Medulla oblongata (tissue), 1 donor: ENCODE measurements at regions not wholly inside any gene's neighbourhood (a gene's known extent, or its start where the extent isn't known, plus 50 kb on each side); places are given as distances from the start of the nearest gene placed in this dataset.

ENCODE experiments used
- DNase-seq: peaks from one replicate; pipeline ENCODE4 v3.0.0-alpha.2; 2015; ENCODE audit errors: extremely low spot score

DNA sequence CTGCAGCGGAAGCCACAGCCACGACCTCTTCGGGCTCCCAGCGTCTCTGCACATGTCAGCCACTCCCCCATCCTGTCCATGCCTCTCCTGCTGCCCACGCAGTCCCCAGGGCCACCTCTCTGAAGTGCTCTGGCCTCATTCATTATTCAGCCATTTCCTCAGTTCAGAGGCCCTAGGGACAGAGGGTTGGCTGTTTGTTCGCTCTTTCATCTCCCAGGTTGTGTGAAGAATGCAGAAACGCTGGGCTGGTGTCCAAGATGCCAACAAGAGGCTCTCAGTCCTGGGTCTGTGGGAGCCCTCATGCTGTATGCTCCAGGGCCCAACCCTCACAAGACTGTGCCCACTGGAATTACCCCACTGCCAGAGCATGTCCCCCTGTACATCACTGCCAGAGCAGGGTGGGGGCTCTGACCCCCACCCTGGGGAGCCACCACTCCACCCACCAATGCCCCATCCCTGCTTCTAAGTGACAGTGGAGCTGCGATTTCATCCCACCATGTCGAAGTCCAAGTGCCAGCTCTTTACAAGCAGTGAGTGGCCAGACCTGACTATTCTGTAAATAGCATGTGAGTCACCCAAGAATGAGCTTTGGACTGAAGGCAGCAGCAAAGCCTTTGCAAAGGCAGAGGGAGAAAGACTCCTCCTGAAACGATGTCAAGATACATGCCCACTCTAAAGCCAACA is 209.6 kb downstream of the BUD13 start:
- peak; percentile 69 for DNase-seq

DNA sequence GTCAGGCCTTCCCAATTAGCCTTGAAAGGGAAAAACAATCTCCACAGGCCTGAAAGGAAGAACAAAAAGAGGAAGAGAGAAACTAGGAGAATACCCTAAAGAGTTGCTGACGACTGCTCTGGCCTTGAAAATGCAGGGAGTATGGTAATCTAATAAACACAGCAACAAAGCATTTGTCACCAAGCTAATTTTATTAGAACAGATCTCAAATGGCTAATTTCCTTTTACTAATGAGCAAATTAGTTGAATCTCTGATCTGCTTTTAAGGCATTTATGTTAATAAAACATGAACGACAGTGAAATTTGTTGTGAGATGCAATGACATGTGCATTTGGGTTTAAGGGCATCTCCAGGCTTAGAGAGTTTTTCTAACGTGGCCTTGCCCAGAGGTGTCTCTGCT is 212.2 kb downstream of the BUD13 start:
- no peak for DNase-seq

DNA sequence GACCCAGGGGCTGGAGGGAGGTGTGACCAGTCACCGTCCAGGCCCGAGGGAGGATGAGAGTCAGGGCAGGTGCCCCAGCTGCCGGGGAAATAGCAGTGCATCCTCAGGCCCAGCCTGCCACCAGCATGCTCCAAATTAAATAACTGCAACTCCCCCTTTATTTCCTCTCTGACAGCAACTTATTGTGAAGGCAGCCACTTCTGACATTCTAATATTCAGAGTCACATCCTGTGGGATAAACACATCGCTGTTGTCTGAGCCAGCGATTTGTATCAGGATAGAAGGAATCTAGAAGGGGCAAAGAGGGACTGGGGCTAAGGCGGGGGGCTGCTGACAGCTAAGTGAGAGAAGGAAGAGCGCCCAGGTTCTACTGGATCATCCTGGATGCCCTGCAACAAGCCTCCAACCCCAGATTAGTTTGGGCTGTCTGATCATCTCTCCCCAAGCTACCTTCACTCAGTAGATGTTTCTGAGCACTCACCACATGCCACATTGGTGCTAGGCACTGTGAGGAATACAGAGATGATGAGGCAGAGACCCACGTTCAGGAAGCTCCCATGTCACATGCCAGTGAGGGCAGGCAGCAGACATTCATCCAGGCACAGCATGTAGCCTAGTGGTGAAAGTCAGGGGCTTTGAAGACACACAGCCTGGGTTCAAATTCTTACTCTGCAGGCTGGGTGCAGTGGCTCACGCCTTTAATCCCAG is 214.1 kb downstream of the BUD13 start:
- no peak for DNase-seq

DNA sequence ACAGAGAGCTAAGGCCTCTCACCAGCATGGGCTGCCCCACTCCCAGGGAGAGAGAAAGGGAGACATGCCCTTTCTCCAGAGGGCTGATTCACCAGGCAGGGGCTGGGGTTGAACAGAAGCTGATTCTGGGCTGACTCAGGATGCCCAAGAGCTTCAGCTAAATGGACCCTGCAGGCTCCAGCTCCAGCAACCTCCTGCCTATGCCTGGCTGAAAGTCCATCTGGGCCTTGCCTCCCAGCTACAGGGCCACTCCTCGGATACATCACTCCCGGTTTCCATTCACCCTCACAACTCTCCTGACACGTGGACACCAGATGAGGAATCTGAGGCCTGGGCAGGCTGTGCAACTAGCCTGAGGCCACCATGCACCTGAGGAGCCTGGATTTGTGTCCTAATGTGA is 215.5 kb downstream of the BUD13 start:
- DNase-seq = no peak

DNA sequence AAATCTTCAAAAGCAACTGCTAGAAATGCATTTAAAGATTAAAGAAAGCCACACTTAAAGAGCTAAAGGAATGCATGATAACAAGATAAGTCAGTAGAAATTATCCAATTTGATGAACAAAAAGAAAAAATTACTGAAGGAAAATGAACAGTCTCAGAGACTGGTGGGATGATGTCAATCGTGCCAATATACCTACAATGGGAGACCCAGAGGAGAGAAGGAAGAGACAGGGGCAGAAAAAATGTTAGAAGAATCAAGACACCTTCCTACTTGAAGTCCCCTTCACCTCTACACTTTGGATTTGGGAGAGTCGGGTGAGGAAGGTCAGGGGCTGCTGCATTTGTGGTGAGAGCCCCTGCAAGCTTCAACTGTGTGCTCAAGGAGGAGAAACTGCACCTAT is 216.3 kb downstream of the BUD13 start:
- no peak for DNase-seq

DNA sequence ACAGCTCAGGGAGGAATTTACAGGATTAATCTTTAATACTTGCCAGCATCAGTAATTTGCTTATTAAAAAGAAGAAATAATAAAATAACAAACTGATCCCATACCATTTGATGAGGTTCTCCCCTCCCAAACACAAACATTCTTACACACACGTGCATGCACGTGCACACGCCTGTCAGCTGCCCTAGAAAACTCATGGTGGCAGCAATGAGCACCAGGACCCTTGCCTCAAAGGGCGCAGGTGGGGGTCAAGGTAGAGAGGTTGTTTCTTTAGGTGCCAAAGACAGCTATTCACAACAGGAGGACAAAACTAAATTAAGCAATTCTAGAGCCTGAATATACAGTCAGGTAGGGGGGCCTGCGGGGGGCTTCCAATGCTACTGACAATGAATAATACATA is 219.3 kb downstream of the BUD13 start:
- no peak for DNase-seq

DNA sequence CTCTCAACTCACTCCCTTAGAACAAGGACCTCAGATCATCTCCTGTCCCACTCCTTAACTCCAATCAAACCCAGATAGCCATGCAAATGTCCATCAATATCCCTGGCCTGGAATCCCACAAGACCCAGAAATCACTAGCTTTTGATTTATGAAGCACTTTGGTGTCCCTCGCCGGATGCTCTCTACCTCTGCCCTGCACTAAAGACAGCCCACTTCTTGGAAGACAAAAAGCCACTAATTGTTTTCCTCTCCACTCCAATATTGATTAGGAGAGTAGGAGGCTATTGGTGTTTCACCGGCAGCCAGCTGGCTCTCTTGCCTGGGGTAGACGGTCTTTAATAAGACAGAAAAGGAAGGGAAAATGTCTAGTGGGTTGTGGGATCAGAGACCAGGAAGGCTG is 221.2 kb downstream of the BUD13 start:
- no peak for DNase-seq

DNA sequence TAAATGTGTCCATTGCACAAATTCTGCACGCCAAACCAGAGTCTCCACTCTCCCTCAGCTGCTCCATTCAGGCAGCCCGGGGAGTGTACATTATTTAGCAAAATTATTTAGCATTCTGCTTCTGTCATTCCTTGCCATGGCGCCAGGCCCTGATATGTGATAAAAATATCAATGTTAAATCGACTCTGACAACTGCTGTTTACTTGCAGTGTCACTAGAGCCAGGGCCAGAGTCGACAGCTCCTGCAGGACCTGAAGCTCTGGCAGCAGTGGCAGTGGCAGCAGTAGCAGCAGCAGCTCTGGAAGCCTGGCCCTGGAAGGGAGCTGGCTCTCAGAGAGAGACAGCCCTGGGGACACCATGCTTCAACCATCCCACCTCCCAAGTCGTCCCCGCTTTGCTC is 224.5 kb downstream of the BUD13 start:
- DNase-seq = no peak

DNA sequence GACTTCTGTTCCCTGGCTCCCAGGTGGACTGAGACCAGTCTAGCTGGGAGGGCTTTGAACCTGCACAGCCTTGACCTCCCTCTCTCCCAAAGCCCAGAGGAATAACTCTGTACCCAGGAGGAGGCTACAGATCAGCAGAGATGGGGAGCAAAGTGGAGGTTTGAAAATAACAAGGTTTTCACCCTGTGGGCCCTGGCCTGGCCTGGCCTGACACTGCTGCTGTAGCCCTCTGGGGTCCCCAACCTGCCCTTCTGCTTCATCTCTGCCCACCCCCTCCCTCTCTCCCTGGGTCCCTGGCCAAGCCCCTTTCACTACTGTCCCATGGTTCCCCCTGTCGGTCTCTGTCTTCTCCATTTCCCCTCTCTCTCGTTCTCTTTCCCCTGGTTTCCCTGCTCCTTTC is 225.2 kb downstream of the BUD13 start:
- no peak for DNase-seq

DNA sequence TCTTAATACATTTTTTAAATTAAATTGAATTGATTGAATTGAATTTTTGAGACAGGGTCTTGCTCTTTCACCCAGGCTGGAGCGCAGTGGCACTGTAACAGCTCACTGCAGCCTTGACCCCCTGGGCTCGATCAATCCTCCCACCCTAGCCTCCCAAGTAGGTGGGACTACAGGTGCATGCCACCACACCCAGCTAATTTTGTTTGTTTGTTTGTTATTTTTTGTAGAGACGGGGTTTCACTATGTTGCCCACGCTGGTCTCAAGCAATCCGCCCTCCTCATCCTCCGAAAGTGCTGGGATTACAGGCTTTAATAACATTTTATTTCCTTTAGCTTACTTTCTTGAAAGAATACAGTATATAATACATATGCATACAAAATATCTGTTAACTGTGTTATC is 226.9 kb downstream of the BUD13 start:
- DNase-seq = no peak

DNA sequence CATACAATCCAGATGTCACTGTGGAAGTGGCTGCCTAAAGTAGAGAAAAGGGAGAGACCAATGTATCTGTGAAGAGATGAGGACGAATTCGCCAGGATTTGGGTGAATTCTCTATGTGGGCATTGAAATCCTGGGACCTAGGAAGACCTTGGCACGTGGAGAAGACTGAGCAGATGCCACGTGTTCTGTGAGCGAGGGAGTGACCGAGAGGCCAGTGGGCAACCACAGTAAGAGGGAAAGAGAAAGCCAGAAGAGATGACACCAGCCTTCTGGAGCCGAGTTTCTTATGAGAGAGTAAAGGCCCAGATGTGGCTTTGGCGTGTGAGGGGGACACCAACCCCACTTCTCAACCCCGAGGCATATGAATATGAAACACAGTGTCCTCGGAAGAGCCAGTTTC is 228.1 kb downstream of the BUD13 start:
- no peak for DNase-seq

DNA sequence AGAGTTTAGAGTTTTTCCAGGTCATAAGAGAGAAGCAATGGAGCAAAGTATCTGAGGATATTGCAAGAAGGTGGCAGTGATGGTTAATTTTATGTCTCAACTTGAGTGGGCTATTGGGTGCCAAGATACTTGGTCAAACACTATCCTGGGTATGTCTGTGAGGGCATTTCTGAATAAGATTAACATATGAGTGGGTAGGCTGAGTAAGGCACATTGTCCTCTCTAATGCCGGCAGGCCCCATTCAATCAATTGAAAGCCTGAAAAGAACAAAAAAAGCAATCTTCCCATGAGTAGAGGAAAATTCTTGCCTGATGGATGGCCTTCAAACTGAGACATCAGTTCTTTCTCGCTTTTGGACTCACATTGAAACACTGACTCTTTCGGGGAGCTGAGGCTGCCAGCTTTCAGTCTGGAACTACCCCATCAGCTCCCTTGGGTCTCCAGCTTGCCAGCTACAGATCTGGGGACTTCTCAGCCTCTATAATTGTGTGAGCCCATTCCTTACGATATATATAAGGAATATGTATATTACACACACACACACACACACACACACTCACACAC is 228.8 kb downstream of the BUD13 start:
- no peak for DNase-seq

DNA sequence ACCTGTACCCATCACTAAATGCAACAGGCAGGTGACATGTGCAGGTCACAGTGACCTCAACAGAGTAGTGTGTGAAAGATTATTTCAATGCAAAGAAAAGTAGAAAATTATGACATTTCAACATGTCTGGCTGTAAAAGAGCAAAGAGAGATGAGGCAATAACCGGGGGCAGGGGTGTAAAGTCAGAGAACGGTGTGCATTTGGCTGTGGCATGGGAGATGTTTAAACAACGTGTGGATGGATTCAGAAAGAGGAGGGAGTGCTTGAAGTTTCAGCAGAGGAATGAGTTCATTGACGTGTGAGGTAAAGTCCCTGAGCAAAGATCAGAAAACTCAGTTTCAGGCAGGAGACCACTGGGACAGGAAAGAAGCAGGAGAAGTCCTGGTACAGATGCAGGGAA is 229.7 kb downstream of the BUD13 start:
- DNase-seq = no peak

DNA sequence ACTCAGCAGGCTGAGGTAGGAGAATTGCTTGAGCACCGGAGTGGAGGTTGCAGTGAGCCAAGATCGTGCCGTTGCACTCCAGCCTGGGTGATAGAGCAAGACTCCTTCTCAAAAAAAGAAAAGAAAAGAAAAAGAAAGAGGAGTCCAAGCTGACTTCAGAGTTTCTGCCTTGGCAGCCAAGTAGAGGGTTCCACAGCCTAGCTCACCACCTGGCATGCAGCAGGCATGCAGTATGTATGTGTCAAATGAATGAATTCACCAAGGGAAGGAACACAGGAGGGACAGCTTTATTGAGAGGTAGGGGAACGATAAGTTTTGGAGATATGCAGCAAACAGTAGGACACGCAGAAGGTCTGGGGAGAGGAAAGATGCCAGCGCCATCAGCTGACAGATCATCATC is 230.4 kb downstream of the BUD13 start:
- DNase-seq = no peak

DNA sequence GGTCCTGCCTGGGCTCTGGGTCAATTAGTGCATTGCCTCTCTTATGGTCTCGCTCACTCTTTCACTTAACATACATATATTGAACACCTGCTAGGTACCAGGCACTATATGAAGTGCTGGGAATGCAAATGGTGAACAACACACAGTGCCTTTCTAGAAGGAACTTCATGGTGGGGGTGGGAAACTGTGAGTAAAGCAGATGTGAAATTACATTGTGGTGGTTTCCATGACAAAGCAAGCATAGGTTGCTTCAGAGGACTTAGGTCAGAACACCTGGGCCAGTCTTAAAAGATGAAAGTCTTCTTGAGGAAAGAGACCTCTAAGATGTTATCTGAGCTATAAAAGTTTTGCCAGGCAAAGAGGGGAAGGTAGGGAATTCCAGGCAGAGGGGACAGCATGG is 231.3 kb downstream of the BUD13 start:
- DNase-seq = no peak

DNA sequence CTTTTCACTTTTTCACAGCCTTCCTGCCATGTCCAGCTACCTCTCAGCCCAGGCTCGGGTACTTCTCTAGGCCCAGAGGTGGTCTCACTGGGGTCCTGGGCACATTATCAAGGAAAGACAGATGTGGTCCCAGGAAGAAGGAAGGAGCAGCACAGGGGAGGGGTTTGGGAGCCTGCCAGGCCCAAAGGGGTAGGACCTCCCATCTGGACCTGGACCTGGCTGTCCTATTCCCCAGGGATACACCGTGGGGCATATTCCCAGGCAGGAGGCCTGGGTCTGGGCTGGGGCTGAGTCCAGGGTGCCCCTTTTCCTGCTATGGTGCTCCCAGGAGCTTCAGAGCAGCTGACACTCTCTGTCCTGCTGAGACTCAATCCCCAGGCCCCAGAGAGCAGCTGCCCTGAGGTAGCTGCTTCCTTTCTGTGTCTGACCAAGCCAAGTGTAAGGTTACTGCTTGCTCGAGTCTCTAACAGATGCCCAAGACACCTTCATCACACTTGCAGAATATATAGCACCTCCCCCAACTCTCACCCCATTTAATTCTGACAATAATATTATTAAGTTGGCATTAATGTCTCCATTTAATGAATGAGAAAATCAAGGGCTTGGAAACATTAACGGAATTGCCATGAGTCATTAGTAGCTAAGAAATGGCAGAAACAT is 232.0 kb downstream of the BUD13 start:
- no peak for DNase-seq

DNA sequence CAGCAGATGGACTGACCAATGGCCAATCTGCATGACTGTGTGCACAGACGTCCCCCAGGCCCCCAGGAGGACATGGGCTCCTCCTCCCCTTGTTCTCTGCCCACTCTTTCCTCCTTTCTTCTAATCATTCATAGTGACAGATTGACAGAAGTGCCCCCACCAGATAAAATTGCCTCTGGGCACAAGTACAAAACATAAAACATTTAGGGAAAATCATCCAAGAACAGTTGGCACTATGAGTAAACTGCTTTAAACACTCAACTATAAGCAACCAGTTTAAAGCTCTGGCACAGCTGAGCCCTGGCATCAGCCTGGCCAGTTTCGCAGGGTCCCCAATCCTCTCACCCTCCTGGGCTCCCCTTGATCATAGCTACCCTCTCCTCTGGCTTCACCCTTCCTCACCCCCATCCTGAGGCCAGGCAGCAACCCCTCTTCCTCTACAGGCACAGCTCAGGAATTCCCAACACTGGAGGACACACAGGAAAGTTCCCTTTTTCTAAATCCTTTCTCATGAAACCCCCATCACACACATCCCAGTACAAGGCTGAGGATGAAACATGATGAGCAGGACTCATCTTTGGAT is 232.9 kb downstream of the BUD13 start:
- DNase-seq = no peak

DNA sequence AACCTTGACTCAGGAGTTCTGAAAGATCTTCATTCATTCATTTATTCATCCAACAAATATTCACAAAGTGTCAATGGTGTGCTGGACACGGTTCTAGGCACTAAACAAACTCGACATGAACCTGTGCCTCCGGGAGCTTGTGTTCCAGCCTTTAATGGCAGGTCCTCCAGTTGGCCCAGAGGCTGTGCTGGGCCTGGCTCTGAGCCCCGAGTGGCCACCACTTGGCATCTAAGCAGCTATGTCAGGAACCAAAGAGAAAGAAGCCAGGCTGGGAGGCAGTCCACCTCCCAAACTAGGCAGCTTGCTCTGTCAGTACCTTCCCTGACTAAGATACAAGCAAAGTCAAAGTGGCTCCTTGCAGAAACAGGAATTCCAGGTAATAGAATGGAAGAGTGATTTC is 233.6 kb downstream of the BUD13 start:
- no peak for DNase-seq

DNA sequence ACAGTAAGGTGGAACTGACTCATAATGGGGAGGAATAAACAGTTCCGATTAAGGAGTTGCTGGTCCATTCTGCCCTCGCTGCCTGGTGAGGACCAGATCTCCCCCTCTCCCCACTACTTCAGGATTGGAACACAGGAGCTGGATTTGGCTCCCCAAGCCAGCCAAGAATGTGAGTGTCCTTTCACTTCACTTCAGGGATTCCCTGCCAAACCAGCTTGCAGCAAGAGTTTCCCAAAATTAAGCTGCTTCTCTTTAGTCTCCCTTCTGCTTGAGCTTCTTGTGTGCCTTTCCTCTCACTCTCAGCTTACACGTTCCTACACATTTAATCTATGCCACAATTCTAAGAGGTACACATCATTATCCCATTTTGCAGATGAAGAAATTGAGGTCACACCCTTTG is 234.1 kb downstream of the BUD13 start:
- no peak for DNase-seq

DNA sequence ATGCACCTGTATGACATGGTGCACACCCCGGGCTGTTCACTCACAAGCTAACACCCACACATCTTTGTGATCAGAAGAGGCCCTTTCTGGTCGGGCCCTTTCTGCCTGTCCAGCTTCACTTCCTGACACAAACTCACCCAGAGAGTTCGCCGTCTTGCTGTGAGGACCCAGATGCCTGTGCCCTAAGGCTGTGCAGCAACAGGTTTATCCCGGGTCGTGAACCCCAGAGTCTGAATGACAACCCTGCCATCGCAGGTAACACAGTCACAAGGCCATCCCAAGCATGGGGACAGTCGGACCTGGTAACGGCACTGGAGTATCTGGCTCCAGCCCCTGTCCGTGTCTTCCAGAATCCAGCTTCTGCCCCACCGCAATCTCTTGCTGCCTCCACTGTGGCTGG is 235.1 kb downstream of the BUD13 start:
- DNase-seq = no peak

DNA sequence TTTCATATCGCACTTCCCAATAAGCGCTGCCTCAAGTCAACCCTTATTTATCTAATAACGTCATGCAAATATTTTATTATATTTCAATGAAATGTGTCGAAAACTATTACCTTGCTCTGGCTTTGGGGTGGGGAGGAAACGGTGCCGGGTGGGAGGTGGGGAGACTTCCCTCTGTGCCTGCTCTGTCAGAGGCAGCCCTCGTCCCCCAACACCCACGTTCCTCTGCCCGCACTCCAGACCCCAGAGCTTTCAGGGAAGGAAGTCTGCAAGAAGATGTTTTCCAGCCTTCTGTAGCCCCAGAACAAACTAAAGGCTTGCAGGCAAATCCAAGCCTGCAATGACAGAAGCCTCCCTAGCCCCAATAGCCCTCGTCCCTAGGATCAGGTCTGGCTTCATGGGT is 235.7 kb downstream of the BUD13 start:
- no peak for DNase-seq

DNA sequence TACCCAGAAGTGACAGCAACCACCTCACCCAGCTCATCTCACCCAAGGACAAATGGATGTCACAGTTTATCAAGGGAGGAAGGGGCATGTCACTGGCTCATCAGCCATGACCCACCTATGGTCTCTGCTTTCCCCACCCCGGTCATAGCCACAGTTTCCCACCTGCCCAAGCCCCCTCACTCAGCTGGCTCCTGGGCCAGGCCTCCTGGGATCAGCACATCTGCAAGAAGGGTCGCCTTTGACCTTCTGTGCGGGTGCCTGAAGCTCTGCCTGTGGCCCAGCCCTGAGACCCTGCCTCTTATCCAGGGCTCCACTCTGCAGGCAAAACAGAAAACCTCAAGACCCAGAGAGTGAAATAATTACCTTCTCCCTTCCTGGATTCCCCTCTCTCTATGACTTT is 236.4 kb downstream of the BUD13 start:
- no peak for DNase-seq

DNA sequence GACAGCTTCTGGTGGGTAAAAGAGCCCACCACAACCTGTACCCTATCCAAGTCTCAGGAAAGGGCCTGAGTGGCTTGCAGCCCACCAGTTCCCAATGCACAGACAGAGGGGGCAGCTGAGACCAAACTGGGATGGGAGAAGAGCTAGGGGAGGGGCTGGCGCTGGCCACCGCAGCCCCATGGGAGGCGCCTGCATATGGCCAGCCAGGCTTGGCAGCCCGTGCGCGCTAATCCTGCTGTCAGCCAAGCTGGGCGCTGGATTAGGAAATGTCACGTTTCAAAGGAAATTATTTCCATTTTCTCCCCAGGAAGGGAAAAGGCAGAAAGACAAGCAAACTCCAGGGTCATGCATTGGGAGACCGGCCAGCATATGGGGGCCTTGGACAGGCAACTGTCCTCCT is 236.8 kb downstream of the BUD13 start:
- no peak for DNase-seq
